IMR-90 (cell line): ENCODE measurements at regions not wholly inside any gene's neighbourhood (a gene's known extent, or its start where the extent isn't known, plus 50 kb on each side); places are given as distances from the start of the nearest gene placed in this dataset.

Source experiments
- ATAC-seq: fragments of 200-7000 bp; cut with Tn5 transposase; 2 replicates; pipeline ENCODE4 v1.9.1; 2020; ENCODE audit warnings: low read depth, mild to moderate bottlenecking, moderate library complexity
- BruUV-seq: library from RNA; stranded (reverse); fragments of 400-500 nt; replicated peaks from 2 replicates; lab custom pipeline; 2021; lab: Mats Ljungman, UMichigan
- CTCF ChIA-PET: fragments of 300-600 bp; formaldehyde crosslinking; extraction: SDS; loops from one replicate; lab custom pipeline; 2021; ENCODE audit warnings: antibody characterized with exemption; lab: Yijun Ruan, JAX
- POLR2A ChIA-PET: fragments of 300-600 bp; sonication (Branson Sonifier 250); formaldehyde crosslinking; loops from one replicate; lab custom pipeline; 2022; ENCODE audit warnings: antibody characterized with exemption; ENCODE audit not compliant: unreplicated experiment; lab: Charles Lee
- DNase-seq: peaks from one replicate; pipeline ENCODE4 v3.0.0; 2013
- H2AFZ ChIP-seq: replicated peaks from 2 replicates; pipeline ENCODE3; 2013; ENCODE audit warnings: low read length, mild to moderate bottlenecking; ENCODE audit not compliant: poor library complexity
- H2AK5ac ChIP-seq: 2 replicates; pipeline ENCODE4 v1.6.1; 2013; ENCODE audit warnings: low read depth, low read length, inconsistent platforms
- H2AK9ac ChIP-seq: replicated peaks from 2 replicates; pipeline ENCODE3; 2013; ENCODE audit warnings: mild to moderate bottlenecking, low read depth, low read length, moderate library complexity; ENCODE audit not compliant: poor library complexity
- H2BK120ac ChIP-seq: 2 replicates; pipeline ENCODE4 v1.6.1; 2013; ENCODE audit warnings: low read depth, low read length, inconsistent platforms
- H2BK15ac ChIP-seq: 3 replicates; pipeline ENCODE4 v1.6.1; 2013; ENCODE audit warnings: low read depth, low read length, inconsistent platforms
- H2BK20ac ChIP-seq: 2 replicates; pipeline ENCODE4 v1.6.1; 2013; ENCODE audit warnings: low read depth, mild to moderate bottlenecking, inconsistent platforms, low read length, moderate library complexity
- H2BK5ac ChIP-seq: 2 replicates; pipeline ENCODE4 v1.6.1; 2013; ENCODE audit warnings: mild to moderate bottlenecking, low read depth, low read length, inconsistent platforms; ENCODE audit not compliant: poor library complexity, severe bottlenecking
- H3K14ac ChIP-seq: replicated peaks from 2 replicates; pipeline ENCODE4 v1.6.1; 2013; ENCODE audit warnings: low read depth, low read length, inconsistent platforms
- H3K18ac ChIP-seq: 2 replicates; pipeline ENCODE4 v1.6.1; 2013; ENCODE audit warnings: low read depth, low read length, control low read depth
- H3K23ac ChIP-seq: 2 replicates; pipeline ENCODE4 v1.6.1; 2013; ENCODE audit warnings: low read depth, low read length, inconsistent platforms
- H3K27ac ChIP-seq: 2 replicates; pipeline ENCODE4 v1.5.1; 2013; ENCODE audit warnings: mild to moderate bottlenecking, control low read depth, low read length; ENCODE audit not compliant: insufficient read depth
- H3K27me3 ChIP-seq: 2 replicates; pipeline ENCODE4 v1.6.1; 2013; ENCODE audit warnings: low read length; ENCODE audit not compliant: control insufficient read depth, insufficient read depth
- H3K36me3 ChIP-seq: 2 replicates; pipeline ENCODE4 v1.6.1; 2013; ENCODE audit warnings: low read length, mixed read lengths; ENCODE audit not compliant: control insufficient read depth, insufficient read depth
- H3K4ac ChIP-seq: 2 replicates; pipeline ENCODE4 v1.6.1; 2013; ENCODE audit warnings: low read depth, low read length, inconsistent platforms
- H3K4me1 ChIP-seq: 2 replicates; pipeline ENCODE4 v1.6.1; 2013; ENCODE audit warnings: low read length, mixed read lengths; ENCODE audit not compliant: control insufficient read depth, insufficient read depth
- H3K4me2 ChIP-seq: 2 replicates; pipeline ENCODE4 v1.6.1; 2013; ENCODE audit warnings: low read depth, mild to moderate bottlenecking, control low read depth, low read length, moderate library complexity
- H3K4me3 ChIP-seq: 2 replicates; pipeline ENCODE4 v1.5.1; 2013; ENCODE audit warnings: low read depth, mild to moderate bottlenecking, control low read depth, low read length, moderate library complexity; ENCODE audit not compliant: insufficient read depth
- H3K56ac ChIP-seq: 2 replicates; pipeline ENCODE4 v1.6.1; 2013; ENCODE audit warnings: low read length, inconsistent platforms; ENCODE audit not compliant: insufficient read depth; ENCODE audit errors: extremely low read depth
- H3K79me1 ChIP-seq, 2 experiments: 2 replicates each; pipeline ENCODE4 v1.6.1; 2013; ENCODE audit warnings: low read length in 2 of 2, inconsistent platforms in 1 of 2, low read depth in 1 of 2
- H3K9ac ChIP-seq: 2 replicates; pipeline ENCODE4 v1.6.1; 2013; ENCODE audit warnings: low read depth, low read length, control low read depth
- H3K9me1 ChIP-seq: 2 replicates; pipeline ENCODE4 v1.6.1; 2013; ENCODE audit warnings: low read length, inconsistent platforms; ENCODE audit not compliant: insufficient read depth
- H3K9me3 ChIP-seq: 2 replicates; pipeline ENCODE4 v1.6.1; 2013; ENCODE audit warnings: low read length; ENCODE audit not compliant: control insufficient read depth, insufficient read depth
- H4K20me1 ChIP-seq: 2 replicates; pipeline ENCODE4 v1.6.1; 2013; ENCODE audit warnings: low read length, inconsistent platforms; ENCODE audit not compliant: insufficient read depth
- H4K5ac ChIP-seq: 2 replicates; pipeline ENCODE4 v1.6.1; 2013; ENCODE audit warnings: mild to moderate bottlenecking, low read depth, low read length, control low read depth
- H4K8ac ChIP-seq, 2 experiments: 2 replicates each; pipeline ENCODE4 v1.6.1; 2013; ENCODE audit warnings: low read depth in 2 of 2, low read length in 2 of 2, control low read depth in 1 of 2, inconsistent platforms in 1 of 2
- H4K91ac ChIP-seq: 2 replicates; pipeline ENCODE4 v1.6.1; 2013; ENCODE audit warnings: low read depth, low read length, inconsistent platforms; ENCODE audit not compliant: insufficient read depth
- BHLHE40 ChIP-seq: fragments of 150-350 bp; IDR thresholded peaks from 2 replicates; pipeline ENCODE4 v1.6.1; 2016; ENCODE audit warnings: mild to moderate bottlenecking, low read depth, low read length
- CEBPB ChIP-seq: IDR thresholded peaks from 2 replicates; pipeline ENCODE4 v1.6.1; 2012; ENCODE audit warnings: low read depth, low read length, improper control_type of control experiment
- CTCF ChIP-seq: conservative IDR thresholded peaks from 2 replicates; pipeline ENCODE4 v1.5.1; 2012; ENCODE audit warnings: mild to moderate bottlenecking, low read depth, low read length, improper control_type of control experiment
- ELK1 ChIP-seq: fragments of 150-350 bp; IDR thresholded peaks from 2 replicates; pipeline ENCODE4 v1.6.1; 2016; ENCODE audit warnings: low read depth, mild to moderate bottlenecking, low read length, moderate library complexity, borderline replicate concordance
- MAZ ChIP-seq: IDR thresholded peaks from 2 replicates; pipeline ENCODE4 v1.6.1; 2012; ENCODE audit warnings: low read depth, mild to moderate bottlenecking, low read length, improper control_type of control experiment, moderate library complexity, borderline replicate concordance
- MXI1 ChIP-seq: IDR thresholded peaks from 2 replicates; pipeline ENCODE4 v1.6.1; 2012; ENCODE audit warnings: low read depth, mild to moderate bottlenecking, low read length, moderate library complexity, borderline replicate concordance
- RAD21 ChIP-seq: IDR thresholded peaks from 2 replicates; pipeline ENCODE4 v1.6.1; 2012; ENCODE audit warnings: low read length, improper control_type of control experiment
- RCOR1 ChIP-seq: IDR thresholded peaks from 2 replicates; pipeline ENCODE4 v1.6.1; 2012; ENCODE audit warnings: mild to moderate bottlenecking, low read length, improper control_type of control experiment; ENCODE audit not compliant: insufficient replicate concordance
- RFX5 ChIP-seq: IDR thresholded peaks from 2 replicates; pipeline ENCODE4 v1.8.0; 2012; ENCODE audit warnings: low read depth, mild to moderate bottlenecking, low read length, moderate library complexity
- SMC3 ChIP-seq: fragments of 150-350 bp; IDR thresholded peaks from 2 replicates; pipeline ENCODE4 v1.6.1; 2016; ENCODE audit warnings: low read depth, mild to moderate bottlenecking, antibody characterized with exemption, low read length, moderate library complexity
- WGBS, 2 experiments: methylation state at CpG; one replicate each; pipeline versions ENCODE4 v1.1.5 to v1.1.7; 2013; ENCODE audit warnings: missing lambda C conversion rate in 2 of 2; ENCODE audit not compliant: insufficient read length in 1 of 2; ENCODE audit errors: extremely low coverage in 2 of 2; 5-methylcytosine and 5-hydroxymethylcytosine counted together
- dilution Hi-C: fragments of 300-500 bp; cut with HindIII; formaldehyde crosslinking; loops from one replicate; pipeline ENCODE4 v1.14.3; 2018; ENCODE audit warnings: low sequenced_read_pairs; ENCODE audit not compliant: unreplicated experiment
- in situ Hi-C: fragments of 300-500 bp; cut with MboI; formaldehyde crosslinking; loops from 3 replicates; pipeline ENCODE4 v1.14.3; 2019; ENCODE audit warnings: low sequenced_read_pairs, inconsistent platforms, mixed read lengths
- intact Hi-C: fragments of 100-400 bp; cut with micrococcal nuclease; formaldehyde crosslinking; loops from 2 replicates; pipeline ENCODE4 v1.10.0; 2022

GRCh38 chr4:165698272-165698671 is 174.8 kb upstream of the TLL1 start:
- Histone ChIP-seq H2AFZ (no peak overlapping the region), H3K4me2 (no peak overlapping the region), H4K91ac (no peak overlapping the region), H2BK20ac (no peak overlapping the region), H4K8ac (no peak overlapping the region), H3K23ac (no peak overlapping the region), H3K27ac (no peak overlapping the region), H3K18ac (no peak overlapping the region), H3K14ac (no peak overlapping the region), H2BK5ac (no peak overlapping the region), H4K20me1 (no peaks in the 10 kb centered on the region), H3K4me1 (no peaks in the 10 kb centered on the region), H2BK120ac (no peak overlapping the region), H3K9me1 (no peaks in the 10 kb centered on the region), H2AK5ac (no peak overlapping the region), H3K27me3 (no peaks in the 10 kb centered on the region), H3K4ac (no peak overlapping the region), H3K4me3 (no peak overlapping the region), H3K9ac (no peak overlapping the region), H2AK9ac (no peak overlapping the region), H4K5ac (no peak overlapping the region), H3K56ac (no peak overlapping the region), H2BK15ac (no peak overlapping the region), H3K9me3 (peaks cover 2% of the 10 kb centered on the region; the same call in 1 of the 2 replicates), H3K36me3 (no peaks in the 10 kb centered on the region), H3K79me1 (no peaks in the 10 kb centered on the region)
- in situ Hi-C loops (no loop called here), dilution Hi-C loops (no loop called here), intact Hi-C loops (no loop called here)
- no CpG with 5 or more reads among the region's 2 CpGs for WGBS, 2 experiments
- no peak for DNase-seq
- no peak for ATAC-seq
- no TSS peak for BruUV-seq
- no peak for TF ChIP-seq BHLHE40
- TF ChIP-seq MAZ: no peak
- no peak for TF ChIP-seq RAD21
- TF ChIP-seq SMC3: no peak
- no peak for TF ChIP-seq RFX5
- TF ChIP-seq CTCF: no peak
- no peak for TF ChIP-seq CEBPB
- no peak for TF ChIP-seq ELK1
- TF ChIP-seq MXI1: no peak
- no peak for TF ChIP-seq RCOR1
- CTCF ChIA-PET: no interaction called here
- POLR2A ChIA-PET: no interaction called here
